HEK293T (cell line): ENCODE measurements at regions not wholly inside any gene's neighbourhood (a gene's known extent, or its start where the extent isn't known, plus 50 kb on each side); places are given as distances from the start of the nearest gene placed in this dataset.
"Not testable (repeated sequence)": the region's sequence is repeated elsewhere in the genome, so short reads cannot be mapped to it uniquely, and the experiment has no call there.

Experiments
- CTCF ChIA-PET: fragments of 350-600 bp; formaldehyde crosslinking; extraction: SDS; loops from one replicate; lab custom pipeline; 2021; ENCODE audit warnings: antibody characterized with exemption, inconsistent platforms; lab: Yijun Ruan, JAX
- POLR2A ChIA-PET: fragments of 350-600 bp; formaldehyde crosslinking; extraction: SDS; loops from one replicate; lab custom pipeline; 2020; ENCODE audit warnings: antibody characterized with exemption, inconsistent platforms; lab: Yijun Ruan, JAX
- DNase-seq: peaks from one replicate; pipeline ENCODE4 v3.0.0; 2012; ENCODE audit warnings: mixed read lengths; ENCODE audit errors: extremely low spot score
- ARNT ChIP-seq: fragments of 450-650 bp; IDR thresholded peaks from 2 replicates; pipeline ENCODE4 v1.6.1; 2017; ENCODE audit warnings: mild to moderate bottlenecking
- BHLHE40 ChIP-seq: fragments of 450-650 bp; IDR thresholded peaks from 2 replicates; pipeline ENCODE4 v1.6.1; 2016; ENCODE audit warnings: mild to moderate bottlenecking, moderate library complexity, borderline replicate concordance
- CTBP1 ChIP-seq: fragments of 450-650 bp; IDR thresholded peaks from 2 replicates; pipeline ENCODE4 v1.6.1; 2016; ENCODE audit warnings: borderline replicate concordance
- ELF4 ChIP-seq: fragments of 450-650 bp; IDR thresholded peaks from 2 replicates; pipeline ENCODE4 v1.6.1; 2017; ENCODE audit warnings: antibody characterized with exemption
- FOXA1 ChIP-seq: fragments of 450-650 bp; IDR thresholded peaks from 2 replicates; pipeline ENCODE4 v1.6.1; 2016; ENCODE audit warnings: mild to moderate bottlenecking
- FOXK2 ChIP-seq: fragments of 450-650 bp; IDR thresholded peaks from 2 replicates; pipeline ENCODE4 v1.6.1; 2016; ENCODE audit warnings: mild to moderate bottlenecking
- FOXM1 ChIP-seq: fragments of 450-650 bp; IDR thresholded peaks from 2 replicates; pipeline ENCODE4 v1.6.1; 2017; ENCODE audit warnings: mild to moderate bottlenecking, borderline replicate concordance
- HDGF ChIP-seq: fragments of 450-650 bp; IDR thresholded peaks from 2 replicates; pipeline ENCODE4 v1.6.1; 2017; ENCODE audit warnings: antibody characterized with exemption, borderline replicate concordance
- L3MBTL2 ChIP-seq: fragments of 450-650 bp; conservative IDR thresholded peaks from 2 replicates; pipeline ENCODE4 v1.6.1; 2016; ENCODE audit warnings: mild to moderate bottlenecking
- LEF1 ChIP-seq: fragments of 450-650 bp; IDR thresholded peaks from 2 replicates; pipeline ENCODE4 v1.6.1; 2017; ENCODE audit warnings: mild to moderate bottlenecking, borderline replicate concordance
- NFRKB ChIP-seq: fragments of 450-650 bp; IDR thresholded peaks from 2 replicates; pipeline ENCODE4 v1.6.1; 2016; ENCODE audit warnings: mild to moderate bottlenecking, moderate library complexity
- PKNOX1 ChIP-seq: fragments of 450-650 bp; IDR thresholded peaks from 2 replicates; pipeline ENCODE4 v1.6.1; 2016
- SP1 ChIP-seq: fragments of 450-650 bp; IDR thresholded peaks from 2 replicates; pipeline ENCODE4 v1.6.1; 2017
- SUZ12 ChIP-seq: fragments of 450-650 bp; IDR thresholded peaks from 2 replicates; pipeline ENCODE4 v1.6.1; 2016; ENCODE audit warnings: mild to moderate bottlenecking
- TARDBP ChIP-seq: fragments of 450-650 bp; IDR thresholded peaks from 2 replicates; pipeline ENCODE4 v1.6.1; 2016
- ZNF384 ChIP-seq: fragments of 450-650 bp; IDR thresholded peaks from 2 replicates; pipeline ENCODE4 v1.6.1; 2016

DNA sequence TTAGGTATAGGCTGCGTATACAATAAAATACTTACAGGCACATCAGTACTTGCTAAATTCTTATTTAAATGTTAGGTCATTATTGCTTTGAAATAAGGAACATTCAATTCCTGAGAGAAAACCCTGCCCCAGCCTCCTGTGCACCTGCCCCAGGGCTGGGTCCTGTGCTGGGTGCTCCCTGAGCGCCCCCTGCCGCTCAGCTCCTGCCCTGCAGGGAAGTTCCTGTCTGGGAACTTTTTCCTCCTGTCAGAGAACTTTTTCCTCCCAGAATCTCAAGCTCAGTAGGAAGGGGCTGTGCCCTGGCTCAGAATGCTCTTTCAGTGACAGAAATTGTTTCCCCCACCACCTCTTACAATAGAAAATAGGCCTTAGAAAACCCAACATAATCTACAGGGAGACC, 751.1 kb downstream of the TMEM121 start:
- no peak for TF ChIP-seq FOXM1
- TF ChIP-seq PKNOX1: no peak
- no peak for TF ChIP-seq FOXK2
- TF ChIP-seq HDGF: no peak
- TF ChIP-seq BHLHE40: no peak
- no peak for TF ChIP-seq FOXA1
- TF ChIP-seq ARNT: no peak
- no peak for TF ChIP-seq NFRKB
- TF ChIP-seq SUZ12: no peak
- TF ChIP-seq L3MBTL2: no peak
- TF ChIP-seq LEF1: no peak
- TF ChIP-seq CTBP1: no peak
- TF ChIP-seq ZNF384: no peak
- no peak for TF ChIP-seq SP1
- TF ChIP-seq TARDBP: no peak
- no peak for TF ChIP-seq ELF4
- POLR2A ChIA-PET: no interaction called here
- DNase-seq: peak; percentile 23
- CTCF ChIA-PET: interaction anchor here (1.4 kb wide), 1 partner anchor 19 kb away, joined by 3 read pairs; no protein-coding TSS in a partner anchor

DNA sequence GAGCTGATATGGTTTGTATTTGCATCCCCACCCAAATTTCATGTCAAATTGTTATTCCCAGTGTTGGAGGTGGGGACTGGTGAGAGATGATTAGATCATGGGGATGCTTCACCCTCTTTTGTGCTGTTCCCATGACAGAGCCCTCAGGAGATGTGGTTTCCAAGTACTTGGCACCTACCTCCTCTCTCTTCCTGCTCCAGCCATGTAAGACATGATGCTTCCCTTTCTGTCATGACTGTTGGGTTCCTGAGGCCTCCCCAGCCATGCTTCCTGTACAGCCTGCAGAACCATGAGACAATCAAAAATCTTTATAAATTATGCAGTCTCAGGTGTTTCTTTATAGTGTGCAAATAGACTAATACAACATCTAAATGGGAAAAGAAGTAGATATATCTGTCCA, 754.5 kb downstream of the TMEM121 start:
- no peak for TF ChIP-seq CTBP1
- no peak for TF ChIP-seq LEF1
- TF ChIP-seq ELF4: no peak
- TF ChIP-seq SP1: no peak
- no peak for TF ChIP-seq NFRKB
- no peak for TF ChIP-seq TARDBP
- TF ChIP-seq FOXM1: no peak
- no peak for TF ChIP-seq FOXK2
- no peak for TF ChIP-seq L3MBTL2
- no peak for TF ChIP-seq HDGF
- TF ChIP-seq PKNOX1: no peak
- TF ChIP-seq FOXA1: no peak
- no peak for TF ChIP-seq ARNT
- TF ChIP-seq ZNF384: no peak
- TF ChIP-seq SUZ12: no peak
- TF ChIP-seq BHLHE40: no peak
- DNase-seq: no peak
- POLR2A ChIA-PET: no interaction called here
- CTCF ChIA-PET: no interaction called here

GRCh38 chr14:106286697-106287290, 760.4 kb downstream of the TMEM121 start:
- TF ChIP-seq FOXK2 (no peak), FOXM1 (no peak), SUZ12 (no peak), ZNF384 (no peak), CTBP1 (no peak), TARDBP (no peak), FOXA1 (no peak)
- ChIA-PET POLR2A (no interaction called here), CTCF (no interaction called here)
- peak; percentile 27 for DNase-seq

GRCh38 chr14:106287506-106287905, 761.1 kb downstream of the TMEM121 start:
- ChIA-PET POLR2A (no interaction called here), CTCF (no interaction called here)
- TF ChIP-seq TARDBP: no peak
- TF ChIP-seq HDGF: no peak
- no peak for TF ChIP-seq ELF4
- no peak for TF ChIP-seq FOXA1
- no peak for TF ChIP-seq FOXK2
- no peak for TF ChIP-seq SP1
- TF ChIP-seq LEF1: no peak
- TF ChIP-seq FOXM1: no peak
- no peak for TF ChIP-seq ARNT
- no peak for TF ChIP-seq L3MBTL2
- TF ChIP-seq NFRKB: no peak
- TF ChIP-seq ZNF384: no peak
- TF ChIP-seq BHLHE40: no peak
- no peak for TF ChIP-seq SUZ12
- no peak for TF ChIP-seq PKNOX1
- TF ChIP-seq CTBP1: no peak
- DNase-seq: no peak

GRCh38 chr14:106291626-106292025, 765.2 kb downstream of the TMEM121 start:
- no peak for DNase-seq
- CTCF ChIA-PET: no interaction called here
- POLR2A ChIA-PET: no interaction called here
- no peak for TF ChIP-seq FOXA1

DNA sequence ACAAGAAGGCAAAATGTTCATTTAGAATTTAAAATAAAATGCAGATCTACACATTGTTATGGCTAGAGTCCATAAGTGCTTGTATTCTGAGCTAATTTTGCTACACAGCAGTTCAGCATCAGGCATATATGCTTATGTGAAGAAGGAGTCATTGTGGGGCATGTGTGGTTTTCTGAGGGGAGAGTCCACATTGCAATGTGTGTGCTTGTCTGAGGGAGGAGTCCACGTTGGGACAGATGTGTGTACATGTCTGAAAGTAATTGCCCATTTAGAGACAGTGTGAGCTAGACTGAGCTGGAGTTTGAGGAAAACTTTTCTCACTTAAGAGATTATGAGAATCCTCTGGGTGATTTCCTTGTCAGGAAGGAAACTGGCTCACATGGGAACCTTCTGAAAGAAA, 767.9 kb downstream of the TMEM121 start:
- TF ChIP-seq PKNOX1: no peak
- no peak for TF ChIP-seq ELF4
- TF ChIP-seq SUZ12: no peak
- no peak for TF ChIP-seq FOXM1
- no peak for TF ChIP-seq FOXK2
- no peak for TF ChIP-seq CTBP1
- no peak for TF ChIP-seq NFRKB
- TF ChIP-seq BHLHE40: no peak
- TF ChIP-seq FOXA1: no peak
- no peak for TF ChIP-seq SP1
- TF ChIP-seq HDGF: no peak
- no peak for TF ChIP-seq L3MBTL2
- ChIA-PET POLR2A (no interaction called here), CTCF (no interaction called here)
- DNase-seq: no peak

- CTCF ChIA-PET, DNase-seq, POLR2A ChIA-PET: not testable (repeated sequence)
Observed at GRCh38 chr14:106300951-106301510, 774.6 kb downstream of the TMEM121 start.

DNA sequence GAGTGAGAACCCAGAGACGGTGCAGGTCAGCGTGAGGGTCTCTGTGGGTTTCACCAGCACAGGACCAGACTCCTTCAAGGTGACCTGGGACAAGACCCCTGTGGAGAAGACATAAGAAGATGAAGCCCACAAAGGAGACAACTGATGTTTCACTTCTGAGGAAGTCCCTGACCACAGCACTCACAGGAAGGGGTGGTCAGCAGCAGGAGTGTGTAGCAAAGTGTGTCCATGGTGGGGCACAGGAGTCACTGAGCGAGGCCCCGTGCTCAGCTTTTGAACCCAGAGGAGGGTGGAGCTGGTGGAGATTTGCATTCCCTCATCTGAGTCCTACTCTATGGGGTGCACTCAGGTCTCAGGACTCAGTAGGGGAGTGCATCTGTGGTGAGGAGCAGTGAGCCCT, 775.2 kb downstream of the TMEM121 start:
- CTCF ChIA-PET, POLR2A ChIA-PET, DNase-seq: not testable (repeated sequence)
